Upper lobe of left lung (tissue), 6 donors: ENCODE measurements at regions not wholly inside any gene's neighbourhood (a gene's known extent, or its start where the extent isn't known, plus 50 kb on each side); places are given as distances from the start of the nearest gene placed in this dataset.

Source experiments
- ATAC-seq, 2 donors: fragments of 200-7000 bp; cut with Tn5 transposase; one replicate each; pipeline ENCODE4 v1.9.1; 2022; ENCODE audit warnings: mild to moderate bottlenecking in 2 of 2, moderate library complexity in 2 of 2; ENCODE audit not compliant: low FRiP score in 2 of 2
- DNase-seq, 2 donors: peaks; one replicate each; pipeline ENCODE4 v3.0.0-alpha.2; 2019 to 2020
- H3K27ac ChIP-seq, 4 donors: fragments of 200-600 bp; sonication (generic); one replicate each; pipeline ENCODE4 v1.5.1; 2016 to 2019
- H3K27me3 ChIP-seq, 4 donors: fragments of 200-600 bp; sonication (generic); one replicate each; pipeline ENCODE4 v1.5.1; 2017 to 2019
- H3K36me3 ChIP-seq, 4 donors: fragments of 200-600 bp; sonication (generic); one replicate each; pipeline ENCODE4 v1.5.1; 2016 to 2019
- H3K4me1 ChIP-seq, 4 donors: fragments of 200-600 bp; sonication (generic); one replicate each; pipeline ENCODE4 v1.5.1; 2018 to 2019
- H3K4me3 ChIP-seq, 4 donors: fragments of 200-600 bp; sonication (generic); one replicate each; pipeline ENCODE4 v1.5.1; 2017 to 2019; ENCODE audit warnings: mild to moderate bottlenecking in 2 of 4, moderate library complexity in 1 of 4
- H3K9me3 ChIP-seq, 4 donors: fragments of 200-600 bp; sonication (generic); one replicate each; pipeline ENCODE4 v1.5.1; 2018 to 2019
- EP300 ChIP-seq, 4 donors: sonication (generic); formaldehyde crosslinking; IDR thresholded peaks; one replicate each; pipeline ENCODE4 v1.5.1; 2017; ENCODE audit warnings: antibody characterized with exemption in 4 of 4, control low read depth in 2 of 4
- POLR2A ChIP-seq, 4 donors: fragments of 450-650 bp; IDR thresholded peaks; one replicate each; pipeline ENCODE4 v1.5.1; 2016 to 2017; ENCODE audit warnings: antibody characterized with exemption in 4 of 4, mild to moderate bottlenecking in 2 of 4
- POLR2AphosphoS5 ChIP-seq, 2 donors: sonication (generic); formaldehyde crosslinking; IDR thresholded peaks; one replicate each; pipeline ENCODE4 v1.5.1; 2017; ENCODE audit warnings: antibody characterized with exemption in 2 of 2
- WGBS, 2 donors: methylation state at CpG; one replicate each; pipeline ENCODE4 v1.1.5; 2017 to 2018; 5-methylcytosine and 5-hydroxymethylcytosine counted together
- TF ChIP-seq, protein P1 (sequence below), 6 experiments: fragments of 450-650 bp in 4 of 6; fragments of 200-600 bp in 2 of 6; sonication (generic) in 2 of 6; IDR thresholded peaks; one replicate each; pipeline ENCODE4 v1.5.1; 2016 to 2019; ENCODE audit warnings: antibody characterized with exemption in 6 of 6
- donor health status: DM: no; HTN: no; CAD: no; lungs with moderate emphysema.
- donor health status: DM: no; HTN: yes; CAD: no; lungs with severe emphysema.

DNA sequence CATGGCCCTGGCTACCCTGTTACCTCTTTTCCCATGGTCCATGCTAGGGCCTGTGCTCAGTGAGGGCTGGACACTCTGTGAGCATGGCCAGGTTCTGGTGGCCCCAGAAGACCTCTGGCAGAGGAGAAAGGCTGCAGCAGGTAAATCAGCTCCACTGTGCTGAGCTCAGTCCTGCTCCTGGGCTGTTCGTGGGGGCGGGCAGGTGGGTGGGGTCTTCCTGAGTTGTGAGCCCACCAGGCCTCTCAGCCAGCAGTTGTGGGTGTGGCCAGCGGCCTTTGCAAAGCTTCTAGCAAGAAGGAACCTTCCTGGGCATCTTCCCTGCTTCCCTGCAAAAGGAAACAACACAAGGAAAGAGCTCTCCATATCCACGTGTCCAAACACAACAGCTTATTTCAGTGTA, 85.3 kb upstream of the STX18 start:
- H3K27me3 ChIP-seq = no peaks in the 10 kb centered on the region
- H3K9me3 ChIP-seq = no peaks in the 10 kb centered on the region
- H3K4me1 ChIP-seq = no peaks in the 10 kb centered on the region
- ATAC-seq (no peak), DNase-seq (no peak)
- no peaks in the 10 kb centered on the region for H3K36me3 ChIP-seq
- no peak overlapping the region for H3K4me3 ChIP-seq
- 67 to 90% methylated on average over 2 to 4 of the region's 4 CpGs for WGBS, 2 donors
- TF ChIP-seq POLR2A (IDR thresholded peaks at IDR 0.05) = no peak
- TF ChIP-seq EP300 (IDR thresholded peaks at IDR 0.05) = no peak
- TF ChIP-seq, protein P1, sequence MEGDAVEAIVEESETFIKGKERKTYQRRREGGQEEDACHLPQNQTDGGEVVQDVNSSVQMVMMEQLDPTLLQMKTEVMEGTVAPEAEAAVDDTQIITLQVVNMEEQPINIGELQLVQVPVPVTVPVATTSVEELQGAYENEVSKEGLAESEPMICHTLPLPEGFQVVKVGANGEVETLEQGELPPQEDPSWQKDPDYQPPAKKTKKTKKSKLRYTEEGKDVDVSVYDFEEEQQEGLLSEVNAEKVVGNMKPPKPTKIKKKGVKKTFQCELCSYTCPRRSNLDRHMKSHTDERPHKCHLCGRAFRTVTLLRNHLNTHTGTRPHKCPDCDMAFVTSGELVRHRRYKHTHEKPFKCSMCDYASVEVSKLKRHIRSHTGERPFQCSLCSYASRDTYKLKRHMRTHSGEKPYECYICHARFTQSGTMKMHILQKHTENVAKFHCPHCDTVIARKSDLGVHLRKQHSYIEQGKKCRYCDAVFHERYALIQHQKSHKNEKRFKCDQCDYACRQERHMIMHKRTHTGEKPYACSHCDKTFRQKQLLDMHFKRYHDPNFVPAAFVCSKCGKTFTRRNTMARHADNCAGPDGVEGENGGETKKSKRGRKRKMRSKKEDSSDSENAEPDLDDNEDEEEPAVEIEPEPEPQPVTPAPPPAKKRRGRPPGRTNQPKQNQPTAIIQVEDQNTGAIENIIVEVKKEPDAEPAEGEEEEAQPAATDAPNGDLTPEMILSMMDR (IDR thresholded peaks at IDR 0.05) = no peak
- no peak for TF ChIP-seq POLR2AphosphoS5 (IDR thresholded peaks at IDR 0.05)
- no peak overlapping the region for H3K27ac ChIP-seq

DNA sequence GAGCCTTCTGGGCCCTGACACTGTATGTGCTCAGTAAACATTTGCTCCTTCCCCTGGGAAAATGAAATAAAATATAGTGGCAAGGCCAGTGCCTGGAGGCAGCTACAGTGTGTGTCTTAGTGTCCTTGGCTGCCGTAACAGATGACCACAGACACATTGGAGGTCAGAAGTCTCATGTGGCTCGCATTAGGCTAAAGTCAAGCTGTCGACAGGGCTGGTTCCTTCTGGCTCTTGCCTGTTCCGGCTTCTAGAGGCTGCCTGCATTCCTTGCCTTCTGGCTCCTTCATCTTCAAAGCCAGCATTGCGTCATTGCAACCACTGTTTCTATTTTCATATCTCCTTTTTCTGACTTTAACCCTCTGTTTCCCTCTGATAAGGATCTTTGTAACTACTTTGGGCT, 83.6 kb upstream of the STX18 start:
- Histone ChIP-seq H3K4me1 (no peaks in the 10 kb centered on the region), H3K4me3 (no peak overlapping the region), H3K36me3 (no peaks in the 10 kb centered on the region), H3K27ac (no peak overlapping the region), H3K9me3 (no peaks in the 10 kb centered on the region), H3K27me3 (no peaks in the 10 kb centered on the region)
- TF ChIP-seq EP300 (IDR thresholded peaks at IDR 0.05) (no peak), POLR2A (IDR thresholded peaks at IDR 0.05) (no peak), POLR2AphosphoS5 (IDR thresholded peaks at IDR 0.05) (no peak)
- TF ChIP-seq, protein P1 (IDR thresholded peaks at IDR 0.05) = no peak
- ATAC-seq (no peak), DNase-seq (no peak)
- 46 to 63% methylated on average over 5 of the region's 5 CpGs for WGBS, 2 donors

DNA sequence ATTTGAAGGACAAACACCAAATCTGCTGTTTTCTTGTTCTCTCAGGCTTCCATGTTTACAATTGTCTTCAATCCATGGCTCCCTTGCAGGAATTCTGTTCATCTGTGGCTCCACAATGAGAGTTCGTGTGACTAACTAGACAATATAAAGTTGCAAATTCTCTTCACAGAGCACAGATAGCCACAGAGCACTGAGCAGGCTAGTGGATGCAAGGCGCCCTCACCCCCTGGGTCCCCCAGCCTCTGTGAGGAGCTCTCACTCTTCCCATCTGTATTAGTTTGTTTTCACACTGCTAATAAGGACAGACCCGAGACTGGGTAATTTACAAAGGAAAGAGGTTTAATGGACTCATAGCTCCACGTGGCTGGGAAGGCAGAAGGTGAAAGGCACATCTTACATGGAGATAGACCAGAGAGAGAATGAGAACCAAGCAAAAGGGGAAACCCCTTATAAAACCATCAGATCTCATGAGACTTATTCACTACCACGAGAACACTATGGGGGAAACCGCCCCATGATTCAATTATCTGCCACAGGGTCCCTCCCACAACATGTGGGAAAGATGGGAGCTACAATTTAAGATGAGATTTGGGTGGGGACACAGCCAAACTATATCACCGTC, 82.5 kb upstream of the STX18 start:
- H3K9me3 ChIP-seq = no peaks in the 10 kb centered on the region
- H3K4me3 ChIP-seq = no peak overlapping the region
- TF ChIP-seq, protein P1 (IDR thresholded peaks at IDR 0.05) = no peak
- TF ChIP-seq POLR2A (IDR thresholded peaks at IDR 0.05) (no peak), EP300 (IDR thresholded peaks at IDR 0.05) (no peak), POLR2AphosphoS5 (IDR thresholded peaks at IDR 0.05) (no peak)
- H3K4me1 ChIP-seq = no peaks in the 10 kb centered on the region
- ATAC-seq (no peak), DNase-seq (no peak)
- H3K27me3 ChIP-seq = no peaks in the 10 kb centered on the region
- 82 to 87% methylated on average over 7 of the region's 7 CpGs for WGBS, 2 donors
- H3K27ac ChIP-seq = no peak overlapping the region
- H3K36me3 ChIP-seq = no peaks in the 10 kb centered on the region

DNA sequence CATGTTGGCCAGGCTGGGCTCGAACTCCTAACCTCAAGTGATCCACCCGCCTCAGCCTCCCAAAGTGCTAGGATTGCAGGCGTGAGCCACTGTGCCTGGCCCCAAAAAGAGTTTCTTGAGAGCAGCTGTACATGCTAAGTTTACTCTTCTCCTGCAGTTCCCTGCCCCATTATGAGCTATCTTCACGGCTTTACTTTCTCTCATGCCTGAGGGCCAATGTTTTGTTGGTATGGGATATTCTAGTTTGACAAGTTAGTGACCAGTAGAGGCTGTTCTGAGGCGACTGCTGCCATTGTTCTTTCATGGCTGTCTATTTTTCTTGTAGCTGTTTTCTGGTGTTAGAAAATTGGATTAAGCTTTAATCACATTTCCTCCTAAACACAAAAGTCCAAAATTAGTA, 78.0 kb upstream of the STX18 start:
- ATAC-seq (no peak), DNase-seq (no peak)
- WGBS, 2 donors = 88 to 96% methylated on average over 5 of the region's 5 CpGs
- H3K36me3 ChIP-seq = no peaks in the 10 kb centered on the region
- TF ChIP-seq POLR2AphosphoS5 (IDR thresholded peaks at IDR 0.05) = no peak
- H3K4me1 ChIP-seq = no peaks in the 10 kb centered on the region
- H3K4me3 ChIP-seq = no peak overlapping the region
- no peaks in the 10 kb centered on the region for H3K9me3 ChIP-seq
- no peak overlapping the region for H3K27ac ChIP-seq
- H3K27me3 ChIP-seq = no peaks in the 10 kb centered on the region

DNA sequence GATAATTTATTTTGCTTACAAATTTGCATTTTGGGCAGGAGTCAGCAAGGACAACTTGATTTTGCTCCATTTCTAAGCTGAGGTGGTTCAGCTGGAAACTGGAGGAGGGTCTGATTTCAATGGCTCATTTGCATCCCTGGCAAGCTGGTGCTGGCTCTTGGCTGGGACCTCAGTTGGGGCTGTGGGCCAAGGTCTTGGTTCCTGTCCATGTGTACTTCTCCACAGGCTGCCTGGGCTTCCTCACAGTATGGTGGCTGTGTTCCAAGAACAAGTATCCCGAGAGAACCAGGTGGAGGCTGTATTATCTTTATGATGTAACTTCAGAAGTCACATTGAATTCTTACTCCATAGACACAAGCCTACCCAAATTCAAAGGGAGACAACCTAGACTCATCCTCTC, 77.0 kb upstream of the STX18 start:
- DNase-seq = no peak
- 83% methylated on average over 1 of the region's 1 CpG; no CpG with 5 or more reads in 1 of the 2 donors for WGBS, 2 donors
- TF ChIP-seq, protein P1 (IDR thresholded peaks at IDR 0.05) = no peak
- no peak for TF ChIP-seq POLR2A (IDR thresholded peaks at IDR 0.05)
- no peak for TF ChIP-seq EP300 (IDR thresholded peaks at IDR 0.05)
- TF ChIP-seq POLR2AphosphoS5 (IDR thresholded peaks at IDR 0.05) = no peak
- H3K9me3 ChIP-seq = no peaks in the 10 kb centered on the region
- ATAC-seq = no peak
- no peak overlapping the region for H3K27ac ChIP-seq
- no peak overlapping the region for H3K4me3 ChIP-seq
- no peaks in the 10 kb centered on the region for H3K27me3 ChIP-seq
- no peaks in the 10 kb centered on the region for H3K36me3 ChIP-seq
- no peaks in the 10 kb centered on the region for H3K4me1 ChIP-seq
